HL-60/S4 treated with phorbol 12-myristate 13-acetate at 8.2 ng/mL for 4 days and 3 days (cell line): ENCODE measurements at regions not wholly inside any gene's neighbourhood (a gene's known extent, or its start where the extent isn't known, plus 50 kb on each side); places are given as distances from the start of the nearest gene placed in this dataset.
"Not testable (repeated sequence)": the region's sequence is repeated elsewhere in the genome, so short reads cannot be mapped to it uniquely, and the experiment has no call there.

ENCODE experiments used
- in situ Hi-C: fragments of 300-500 bp; cut with MboI; formaldehyde crosslinking; loops from 2 replicates; pipeline ENCODE4 v1.15.0; 2022; ENCODE audit warnings: low sequenced_read_pairs

DNA sequence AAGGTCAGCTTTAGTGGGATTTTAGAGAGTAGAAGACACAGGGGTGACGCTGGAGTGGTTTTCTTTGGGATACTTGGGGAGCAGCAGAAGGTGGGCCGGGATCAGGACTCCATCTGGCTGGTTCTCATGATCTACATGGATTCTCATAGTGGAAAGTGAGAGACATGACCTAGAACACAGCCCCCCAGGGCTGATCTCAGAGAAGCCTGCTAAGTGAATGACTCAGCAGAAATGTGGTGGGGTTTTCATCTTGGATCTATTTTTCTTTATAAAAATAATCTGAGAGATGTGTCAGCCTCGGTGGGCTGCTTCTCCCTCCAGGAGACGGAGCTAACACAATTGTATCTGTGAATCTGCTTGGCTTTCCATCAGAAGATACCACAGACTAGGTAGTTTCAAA, 484.4 kb downstream of the TMEM121 start:
- in situ Hi-C loops = loop anchor here (25.0 kb wide), 1 partner anchor 448 kb away; no protein-coding TSS in a partner anchor

DNA sequence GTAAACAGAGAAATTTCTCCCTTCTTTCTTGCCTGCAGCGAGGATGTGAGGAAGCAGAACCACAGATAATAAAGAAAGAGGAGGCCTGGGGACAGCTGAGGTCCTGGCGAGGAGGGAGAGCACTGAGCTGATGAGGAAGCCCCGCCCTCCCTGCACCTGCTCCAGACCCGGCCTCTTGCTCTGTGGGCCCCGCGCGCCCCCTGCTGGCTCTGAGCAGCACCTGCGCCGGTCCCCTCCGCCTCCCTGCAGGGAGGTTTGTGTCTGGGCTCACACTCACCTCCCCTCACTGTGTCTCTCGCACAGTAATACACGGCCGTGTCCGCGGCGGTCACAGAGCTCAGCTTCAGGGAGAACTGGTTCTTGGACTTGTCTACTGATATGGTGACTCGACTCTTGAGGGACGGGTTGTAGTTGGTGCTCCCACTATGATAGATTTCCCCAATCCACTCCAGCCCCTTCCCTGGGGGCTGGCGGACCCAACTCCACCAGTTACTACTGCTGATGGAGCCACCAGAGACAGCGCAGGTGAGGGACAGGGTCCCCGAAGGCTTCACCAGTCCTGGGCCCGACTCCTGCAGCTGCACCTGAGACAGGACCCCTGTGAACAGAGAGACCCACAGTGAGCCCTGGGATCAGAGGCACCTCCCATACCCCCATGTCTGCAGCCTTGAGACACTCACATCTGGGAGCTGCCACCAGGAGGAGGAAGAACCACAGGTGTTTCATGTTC, 485.4 kb downstream of the TMEM121 start:
- in situ Hi-C loops = loop anchor here (25.0 kb wide), 1 partner anchor 449 kb away; no protein-coding TSS in a partner anchor

DNA sequence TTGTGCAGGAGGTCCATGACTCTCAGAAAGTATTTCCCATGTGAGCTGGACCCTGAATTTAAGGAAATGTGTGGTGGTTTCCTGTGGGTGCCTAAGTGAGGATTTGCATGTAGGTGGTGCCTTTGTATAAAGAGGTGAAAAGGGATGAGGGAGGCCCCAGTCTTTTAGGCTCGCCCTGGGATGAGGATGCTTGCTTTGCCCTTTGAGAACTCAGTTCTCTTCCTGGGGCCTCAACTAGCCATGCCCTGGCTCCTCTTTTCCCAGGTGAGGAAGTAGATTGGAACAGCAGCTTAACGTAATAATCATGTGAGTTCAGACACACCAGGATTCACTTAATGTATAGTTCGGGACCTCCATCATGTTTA, 486.0 kb downstream of the TMEM121 start:
- in situ Hi-C loops = loop anchor here (25.0 kb wide), 1 partner anchor 450 kb away; no protein-coding TSS in a partner anchor

DNA sequence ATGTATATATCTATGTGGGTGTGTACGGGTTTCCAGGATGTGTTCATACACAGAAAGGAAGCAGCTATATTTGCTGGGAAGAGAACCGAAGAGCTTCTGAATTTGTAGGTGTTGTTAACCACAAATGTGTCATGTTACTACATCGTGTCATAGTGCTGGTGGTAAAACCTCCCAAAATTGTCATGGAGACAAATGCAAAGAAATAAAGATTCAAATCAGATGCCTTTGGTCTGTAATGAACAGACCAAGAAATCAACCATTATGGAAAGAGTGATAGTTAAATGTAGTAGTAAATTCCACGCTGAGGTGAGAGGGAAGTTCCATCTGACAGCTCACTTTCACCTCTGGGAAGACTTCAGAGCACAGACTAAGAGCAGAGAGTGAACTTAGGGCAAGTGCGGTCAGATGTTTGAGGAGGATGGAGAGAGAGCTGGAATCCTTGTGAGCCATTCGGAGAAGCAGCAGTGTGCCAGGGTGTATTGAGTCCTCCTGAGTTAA, 487.5 kb downstream of the TMEM121 start:
- in situ Hi-C loops = loop anchor here (25.0 kb wide), 1 partner anchor 452 kb away; no protein-coding TSS in a partner anchor

DNA sequence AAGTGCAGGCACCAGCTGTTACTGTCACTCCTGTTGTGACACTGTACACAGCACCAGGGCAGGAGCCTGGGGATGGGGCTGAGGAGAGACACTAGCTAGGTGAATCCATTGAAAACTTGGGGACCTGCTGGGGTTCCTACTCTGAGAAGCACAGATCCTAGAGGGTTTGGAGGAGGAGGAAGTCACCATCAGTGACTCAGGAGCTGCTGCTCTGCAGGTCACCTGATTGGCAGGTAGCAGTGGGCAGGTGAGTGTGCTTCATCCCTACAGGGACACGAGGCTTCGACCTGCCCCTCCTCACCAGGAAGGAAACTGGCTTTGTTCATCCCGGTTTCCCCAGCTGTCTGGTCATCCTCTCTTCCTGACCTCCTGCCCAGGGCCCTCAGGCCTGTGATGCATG, 491.6 kb downstream of the TMEM121 start:
- in situ Hi-C loops = loop anchor here (25.0 kb wide), 1 partner anchor 456 kb away; no protein-coding TSS in a partner anchor

DNA sequence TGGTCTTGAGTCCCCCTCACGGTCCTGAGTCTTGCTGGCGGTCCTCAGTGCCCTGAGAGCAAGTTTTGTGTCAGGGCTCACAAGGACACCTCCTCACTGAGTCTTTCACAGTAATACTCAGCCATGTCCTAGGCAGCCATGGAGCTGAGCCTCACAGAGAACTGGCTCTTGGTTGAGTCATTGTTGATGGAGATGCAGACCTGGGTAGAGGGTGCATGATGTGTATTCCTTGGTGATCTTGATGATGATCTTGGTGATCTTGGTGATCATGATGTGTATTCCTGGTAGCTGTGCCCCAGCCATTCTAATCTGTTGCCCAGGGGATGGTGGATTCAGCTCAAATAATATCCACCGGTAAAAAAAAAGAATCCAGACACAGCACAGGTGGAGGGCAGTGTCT, 495.4 kb downstream of the TMEM121 start:
- in situ Hi-C loops = loop anchor here (25.0 kb wide), 1 partner anchor 460 kb away; no protein-coding TSS in a partner anchor

DNA sequence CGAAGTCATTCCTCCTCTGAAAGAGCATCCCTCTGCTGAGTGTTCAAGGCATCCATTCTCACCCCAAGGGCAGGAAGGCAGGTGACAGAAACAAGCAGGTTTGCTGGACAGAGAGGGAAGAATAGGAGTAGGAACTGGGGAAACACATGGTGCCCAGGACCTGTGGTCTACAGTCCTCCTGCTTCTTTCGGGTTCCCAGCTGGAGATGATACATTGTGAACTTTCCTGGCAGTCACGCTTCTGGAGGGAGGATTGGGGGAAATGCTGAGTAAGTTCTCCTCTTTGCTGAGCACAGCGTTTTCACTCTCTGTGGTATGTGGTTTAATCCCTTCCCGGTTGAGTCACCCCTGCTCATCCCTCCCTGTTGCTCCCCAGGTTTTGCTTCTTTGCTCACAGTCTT, 496.3 kb downstream of the TMEM121 start:
- in situ Hi-C loops = loop anchor here (25.0 kb wide), 1 partner anchor 460 kb away; no protein-coding TSS in a partner anchor

DNA sequence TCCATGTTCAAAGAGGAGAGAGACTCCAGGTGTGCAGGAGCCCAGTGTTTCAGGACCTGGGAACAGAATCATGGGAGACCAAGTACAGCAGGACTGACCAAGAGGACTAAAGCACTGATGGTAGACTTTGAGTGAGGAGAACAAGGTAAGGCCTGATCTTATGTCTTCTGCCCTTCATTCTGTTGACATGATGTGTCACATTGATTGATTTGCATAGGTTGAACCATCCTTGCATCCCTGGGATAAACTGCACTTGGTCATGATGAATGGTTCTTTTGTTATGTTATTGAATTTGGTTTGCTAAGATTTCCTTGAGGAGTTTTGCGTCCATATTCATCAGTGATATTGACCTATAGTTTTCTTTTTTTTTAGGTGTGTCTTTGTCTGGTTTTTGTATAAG, 497.0 kb downstream of the TMEM121 start:
- in situ Hi-C loops = loop anchor here (25.0 kb wide), 1 partner anchor 461 kb away; no protein-coding TSS in a partner anchor

DNA sequence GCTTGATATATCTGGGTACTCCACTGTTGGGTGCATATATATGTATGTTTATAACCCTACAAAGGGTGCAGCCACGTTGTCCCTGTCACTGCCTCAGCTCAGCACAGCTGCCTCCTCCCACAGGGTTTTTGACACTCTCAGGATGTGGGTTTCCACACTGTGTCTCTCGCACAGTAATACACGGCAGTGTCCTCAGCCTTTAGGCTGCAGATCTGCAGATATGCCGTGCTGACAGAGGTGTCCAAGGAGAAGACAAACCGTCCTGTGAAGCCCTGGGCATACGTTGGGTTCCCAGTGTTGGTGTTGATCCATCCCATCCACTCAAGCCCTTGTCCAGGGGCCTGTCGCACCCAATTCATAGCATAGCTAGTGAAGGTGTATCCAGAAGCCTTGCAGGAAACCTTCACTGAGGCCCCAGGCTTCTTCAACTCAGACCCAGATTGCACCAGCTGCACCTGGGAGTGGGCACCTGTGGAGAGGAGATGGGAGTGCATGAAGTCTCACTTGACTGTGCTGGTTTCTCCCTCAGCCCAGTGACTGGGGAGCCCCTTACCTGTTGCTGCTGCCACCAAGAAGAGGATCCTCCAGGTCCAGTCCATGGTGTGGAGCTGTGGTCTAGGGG, 498.7 kb downstream of the TMEM121 start:
- in situ Hi-C loops = loop anchor here (25.0 kb wide), 1 partner anchor 463 kb away; no protein-coding TSS in a partner anchor

DNA sequence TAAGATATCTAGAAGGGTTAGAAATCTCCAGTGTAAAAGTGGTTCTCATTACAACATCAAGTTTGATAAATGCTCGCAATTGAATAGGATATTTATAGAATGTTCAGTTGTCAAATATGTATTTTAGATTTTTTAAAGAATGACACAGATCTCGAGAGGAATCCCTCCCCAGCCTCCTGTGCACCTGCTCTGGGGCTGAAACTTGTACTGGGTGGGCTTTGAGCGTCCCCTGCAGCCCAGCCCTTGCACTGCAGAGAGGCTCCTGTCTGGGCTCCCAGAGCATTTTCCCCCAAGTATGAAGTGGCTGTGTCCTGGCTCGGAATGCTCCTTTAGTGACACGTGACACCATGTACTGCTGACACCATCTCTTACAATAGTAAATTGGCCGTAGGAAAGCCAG, 499.6 kb downstream of the TMEM121 start:
- in situ Hi-C loops = no loop called here

DNA sequence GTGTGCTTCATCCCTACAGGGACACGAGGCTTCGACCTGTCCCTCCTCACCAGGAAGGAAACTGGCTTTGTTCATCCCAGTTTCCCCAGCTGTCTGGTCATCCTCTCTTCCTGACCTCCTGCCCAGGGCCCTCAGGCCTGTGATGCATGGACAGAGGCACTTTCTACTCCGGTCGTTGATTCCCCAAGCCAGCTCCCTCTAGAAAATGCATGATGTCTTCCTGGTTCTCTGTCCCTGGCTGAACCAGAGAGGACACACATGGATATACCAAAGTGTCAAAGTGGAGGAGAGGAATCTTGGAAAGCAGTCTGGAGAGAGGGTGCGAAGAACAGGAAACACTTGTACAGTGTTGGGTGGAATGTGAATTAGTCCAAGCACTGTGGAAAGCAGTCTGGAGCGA, 501.4 kb downstream of the TMEM121 start:
- in situ Hi-C loops = not testable (repeated sequence)

DNA sequence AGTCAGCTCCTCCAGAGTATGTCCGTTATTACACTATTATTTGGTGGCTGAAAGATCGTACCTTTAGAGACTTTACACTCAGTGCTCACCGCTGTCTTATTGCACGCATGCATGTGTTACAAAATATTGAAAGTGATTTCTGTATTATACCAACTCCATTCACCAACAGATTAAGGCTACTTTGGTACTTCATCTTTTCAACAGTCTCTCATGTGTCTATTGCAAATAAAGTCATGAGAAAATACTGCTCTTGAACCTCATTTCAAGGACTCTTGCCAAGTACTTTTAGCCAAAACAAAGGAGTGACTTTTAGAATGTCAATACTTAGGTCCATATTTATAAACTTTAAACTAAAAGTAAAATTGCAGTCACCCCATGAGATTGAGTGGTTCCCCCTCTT, 503.6 kb downstream of the TMEM121 start:
- in situ Hi-C loops = no loop called here

DNA sequence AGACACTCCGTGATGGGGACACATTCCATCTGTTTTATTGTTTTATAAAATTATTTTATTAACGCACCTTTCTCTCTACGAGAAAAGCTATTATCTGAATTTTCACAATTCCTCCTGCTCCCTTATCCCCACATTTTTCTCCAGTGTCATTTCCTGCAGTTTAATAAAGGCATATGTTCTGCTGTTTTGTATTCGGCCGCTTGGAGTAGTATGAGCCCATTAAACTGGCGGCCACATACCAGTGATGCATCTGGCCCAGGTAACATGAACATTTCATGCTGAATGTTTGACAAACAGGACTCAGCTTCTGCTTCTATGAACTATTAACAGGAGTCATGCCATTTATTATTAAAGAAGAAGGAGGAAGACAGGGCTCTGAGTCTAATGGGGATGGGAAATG, 511.0 kb downstream of the TMEM121 start:
- in situ Hi-C loops = no loop called here

DNA sequence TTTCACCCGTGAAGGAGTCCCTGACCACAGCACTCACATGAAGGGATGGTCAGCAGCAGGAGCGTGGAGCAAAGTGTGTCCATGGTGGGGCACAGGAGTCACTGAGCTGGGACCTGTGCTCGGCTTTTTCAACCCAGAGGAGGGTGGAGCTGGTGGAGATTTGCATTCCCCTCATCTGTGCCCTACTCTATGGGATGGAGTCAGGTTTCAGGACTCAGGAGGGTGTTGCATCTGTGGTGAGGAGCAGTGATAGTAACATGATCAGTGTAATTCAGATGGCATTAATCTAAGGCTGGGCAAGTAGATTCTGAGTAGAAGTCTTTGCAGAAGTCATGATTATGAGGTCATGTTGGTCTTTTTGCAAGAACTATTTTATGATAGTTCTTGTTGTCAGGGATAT, 511.9 kb downstream of the TMEM121 start:
- in situ Hi-C loops = no loop called here

DNA sequence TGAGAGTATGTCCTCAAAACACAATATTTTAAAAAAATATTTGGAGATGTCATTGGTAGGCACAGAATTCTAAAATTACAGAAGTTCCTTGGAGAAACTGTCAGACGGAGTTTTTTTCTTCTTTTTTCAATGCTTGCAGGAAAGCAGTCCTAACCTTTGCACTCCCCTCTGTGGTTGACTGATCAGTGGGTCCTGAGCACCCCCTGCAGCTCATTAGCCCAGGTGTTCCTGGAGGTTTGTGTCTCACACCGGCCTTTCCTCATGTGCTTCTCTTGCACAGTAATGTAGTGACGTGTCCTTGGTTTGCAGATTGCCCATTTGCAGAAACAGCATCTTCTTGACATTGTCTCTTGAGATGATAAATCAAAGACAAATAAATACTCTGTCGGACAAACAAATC, 513.0 kb downstream of the TMEM121 start:
- in situ Hi-C loops = no loop called here

DNA sequence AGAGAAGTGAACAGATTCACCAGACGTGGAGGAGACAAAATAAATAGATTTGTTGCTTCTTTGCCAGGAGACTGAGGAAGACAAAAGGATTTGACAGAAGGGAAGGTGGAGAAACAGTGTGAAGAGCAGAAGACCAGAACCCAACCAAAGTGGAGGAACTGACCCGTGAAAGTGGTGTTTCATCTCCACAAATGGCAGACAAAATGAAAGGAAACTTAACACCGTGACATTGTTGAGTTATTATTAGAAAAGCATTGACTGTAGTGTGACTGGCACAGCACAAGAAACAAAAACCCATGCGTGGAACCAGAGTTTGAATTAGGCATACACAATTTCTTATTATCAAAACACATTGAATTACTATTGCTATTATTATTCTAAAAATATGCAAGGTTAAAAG, 518.1 kb downstream of the TMEM121 start:
- in situ Hi-C loops = no loop called here

DNA sequence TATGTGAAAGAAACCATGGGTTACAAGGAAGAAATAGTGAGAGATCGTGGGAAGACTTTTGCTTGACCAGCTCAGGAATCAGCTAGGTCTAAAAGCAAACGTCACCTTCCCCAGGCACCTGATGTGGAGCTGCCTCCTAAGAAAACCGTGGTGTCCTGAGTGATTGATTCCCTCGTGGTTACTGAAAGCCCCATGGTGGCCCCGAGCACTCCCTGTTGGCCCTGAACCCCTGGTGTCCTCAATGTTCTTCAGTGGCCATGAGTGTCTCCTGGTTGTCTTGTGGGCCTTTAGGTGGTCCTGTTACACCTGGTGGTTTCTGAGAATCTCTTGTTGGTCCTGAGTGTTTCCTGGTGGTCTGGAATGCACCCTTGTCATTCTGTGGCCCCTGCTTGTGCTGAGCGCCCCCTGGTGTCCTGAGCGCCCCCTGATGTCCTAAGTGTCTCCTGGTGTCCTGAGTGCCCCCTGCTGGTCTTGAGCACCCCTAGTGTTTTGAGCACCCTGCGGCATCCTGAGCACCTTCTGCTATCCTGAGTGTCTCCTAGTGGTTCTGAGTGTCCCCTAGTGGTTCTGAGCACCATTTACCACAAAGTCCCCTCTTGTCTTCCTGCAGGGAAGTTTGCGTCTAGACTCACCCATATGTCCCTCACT, 518.7 kb downstream of the TMEM121 start:
- in situ Hi-C loops = no loop called here

DNA sequence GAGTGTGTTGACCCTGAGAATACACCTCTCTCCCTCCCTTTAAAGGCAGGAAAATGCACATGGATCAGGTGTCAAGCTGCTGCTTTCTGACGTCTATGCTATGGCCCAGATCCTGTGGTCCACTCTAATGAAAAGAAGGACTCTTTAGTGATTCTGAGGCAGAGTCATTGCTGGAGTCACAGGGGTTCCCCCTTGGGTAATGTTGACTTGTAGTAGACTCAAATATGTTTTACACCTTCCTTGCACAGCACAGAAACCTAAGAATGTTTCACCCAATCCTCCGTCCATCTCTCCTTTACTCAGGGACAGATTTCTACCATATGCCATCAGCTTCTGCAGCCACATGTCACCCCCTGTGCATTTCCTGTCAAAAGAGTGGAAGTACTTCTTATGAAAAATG, 525.4 kb downstream of the TMEM121 start:
- in situ Hi-C loops = no loop called here

DNA sequence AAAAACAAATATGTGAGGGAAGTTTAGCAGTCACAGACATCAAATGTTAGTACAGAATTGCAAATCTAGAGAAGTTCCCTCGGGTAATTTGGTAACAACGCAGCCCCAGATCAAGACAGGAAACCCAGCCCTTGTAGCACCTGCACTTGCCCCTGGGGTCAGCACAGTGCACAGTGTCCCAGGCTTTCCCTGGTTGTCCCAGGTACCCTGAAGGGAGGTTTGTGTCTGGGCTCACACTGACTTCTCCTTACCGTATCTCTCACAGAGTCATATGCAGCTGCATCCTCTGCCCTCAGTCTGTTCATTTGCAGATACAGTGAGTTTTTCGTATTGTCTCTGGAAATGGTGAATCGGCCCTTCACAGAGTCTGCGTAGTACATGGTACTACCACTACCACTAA, 528.9 kb downstream of the TMEM121 start:
- in situ Hi-C loops = no loop called here

DNA sequence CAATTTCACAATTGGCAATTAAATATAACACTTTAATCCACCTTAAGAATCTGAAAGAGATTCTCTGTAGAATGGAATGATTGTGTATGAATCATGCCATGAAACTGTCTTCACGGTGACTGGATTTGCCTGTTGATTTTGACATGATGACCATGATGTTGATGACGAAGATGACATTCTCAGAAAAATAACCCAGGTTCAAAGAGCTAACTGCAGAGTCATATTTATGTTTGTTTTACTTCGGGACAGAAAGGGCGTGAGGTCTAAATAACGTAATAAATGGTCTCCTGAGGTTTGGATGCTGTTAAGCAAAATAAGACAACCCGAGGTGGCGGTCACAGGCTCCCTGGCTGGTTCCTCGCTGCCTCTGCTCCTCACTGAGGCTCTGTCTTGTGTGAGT, 532.0 kb downstream of the TMEM121 start:
- in situ Hi-C loops = no loop called here

DNA sequence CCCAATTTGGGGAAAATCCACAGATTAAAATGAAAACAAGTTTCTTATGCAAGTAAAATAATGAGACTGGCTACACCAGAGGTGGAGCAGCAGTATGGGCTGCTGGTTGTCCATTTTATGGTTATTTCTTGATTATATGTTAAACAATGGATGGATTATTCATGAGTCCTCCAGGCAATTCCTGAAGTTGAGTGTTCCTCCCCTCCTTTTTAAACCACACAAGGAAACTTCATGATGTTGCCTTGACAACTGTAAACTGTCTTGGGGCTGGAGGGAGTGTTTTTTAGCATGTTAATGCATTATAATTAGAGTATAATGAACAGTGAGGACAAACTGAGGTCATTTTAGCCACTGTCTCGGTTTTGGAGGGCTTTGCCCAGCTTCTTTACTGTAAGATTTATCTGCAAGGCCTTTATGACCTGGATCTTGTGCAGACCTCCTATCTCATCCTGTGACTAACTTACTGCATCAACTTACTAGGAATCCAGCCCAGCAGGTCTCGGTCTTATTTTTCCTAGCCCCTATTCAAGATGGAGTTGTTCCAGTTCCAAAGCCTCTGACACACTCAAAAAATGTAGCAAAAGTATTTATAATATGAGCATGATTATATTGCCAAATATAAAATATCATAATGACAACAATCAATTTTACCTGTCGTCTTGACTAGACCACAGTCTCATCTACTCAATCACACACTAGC, 534.0 kb downstream of the TMEM121 start:
- in situ Hi-C loops = no loop called here
